Mesothelial cell of epicardium (in vitro differentiated cells): ENCODE measurements at regions not wholly inside any gene's neighbourhood (a gene's known extent, or its start where the extent isn't known, plus 50 kb on each side); places are given as distances from the start of the nearest gene placed in this dataset.

Experiments used
- DNase-seq, 2 experiments: peaks; one replicate each; pipeline ENCODE4 v3.0.0; 2021; ENCODE audit warnings: low spot score in 2 of 2; ENCODE audit not compliant: unreplicated experiment in 2 of 2
- H3K27ac Mint-ChIP-seq: 2 replicates; pipeline ENCODE4 v1.8.0; 2021; ENCODE audit warnings: mixed read lengths
- H3K27me3 Mint-ChIP-seq: 2 replicates; pipeline ENCODE4 v1.8.0; 2021; ENCODE audit warnings: low read depth, mixed read lengths
- H3K36me3 Mint-ChIP-seq: 2 replicates; pipeline ENCODE4 v1.8.0; 2021; ENCODE audit warnings: mixed read lengths
- H3K4me1 Mint-ChIP-seq: 2 replicates; pipeline ENCODE4 v1.8.0; 2021; ENCODE audit warnings: mixed read lengths
- H3K4me3 Mint-ChIP-seq: 2 replicates; pipeline ENCODE4 v1.8.0; 2021; ENCODE audit warnings: mild to moderate bottlenecking, moderate library complexity, mixed read lengths
- H3K9me3 Mint-ChIP-seq: 2 replicates; pipeline ENCODE4 v1.8.0; 2021; ENCODE audit warnings: mixed read lengths
- TF ChIP-seq, protein P1 (sequence below): fragments of 200-600 bp; sonication (generic); IDR thresholded peaks from one replicate; pipeline ENCODE4 v1.5.0; 2021; ENCODE audit warnings: antibody characterized with exemption; ENCODE audit not compliant: unreplicated experiment

DNA sequence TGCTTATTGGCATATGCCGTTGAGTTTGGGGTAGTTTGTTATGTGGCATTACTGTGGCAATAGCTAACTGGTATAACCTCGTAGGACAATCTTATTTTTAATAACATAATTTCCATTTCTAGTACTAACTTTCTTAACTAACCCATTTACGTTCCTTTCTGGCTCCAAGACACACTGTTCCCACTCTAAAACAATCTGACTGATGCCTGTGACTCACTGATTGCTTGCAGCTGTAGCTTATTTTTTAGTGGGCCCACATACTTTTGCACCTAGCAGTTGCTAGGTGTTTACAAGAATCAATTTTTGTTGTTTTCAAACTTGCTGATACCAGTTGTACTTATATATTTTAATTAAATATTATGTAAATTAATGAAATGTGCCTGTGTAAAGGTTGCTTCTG is 52.2 kb downstream of the FAT3 start:
- H3K27me3 Mint-ChIP-seq = no peaks in the 10 kb centered on the region
- no peak overlapping the region for H3K27ac Mint-ChIP-seq

DNA sequence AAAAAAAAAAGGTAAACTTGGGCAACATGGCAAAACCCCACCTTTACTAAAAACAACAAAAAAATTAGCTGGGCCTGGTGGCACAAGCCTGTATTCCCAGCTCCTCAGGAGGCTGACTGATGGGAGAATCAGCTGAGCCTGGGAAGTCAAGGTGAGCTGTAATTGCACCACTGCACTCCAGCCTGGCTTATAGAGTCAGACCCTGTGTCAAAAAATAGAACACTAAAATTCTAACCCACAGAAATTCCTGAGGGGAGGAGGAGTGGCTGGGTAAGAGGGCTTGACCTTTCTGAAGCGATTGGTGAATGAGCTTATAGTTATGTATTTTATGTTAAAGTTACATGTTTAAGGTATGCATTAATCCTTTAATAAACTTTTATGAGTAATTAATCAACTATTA is 53.3 kb downstream of the FAT3 start:
- Mint-ChIP-seq H3K27me3 (no peaks in the 10 kb centered on the region), H3K36me3 (peaks cover 6% of the 10 kb centered on the region), H3K4me3 (no peak overlapping the region), H3K9me3 (peaks cover 11% of the 10 kb centered on the region), H3K4me1 (peaks cover 8% of the 10 kb centered on the region), H3K27ac (no peak overlapping the region)
- TF ChIP-seq, protein P1, sequence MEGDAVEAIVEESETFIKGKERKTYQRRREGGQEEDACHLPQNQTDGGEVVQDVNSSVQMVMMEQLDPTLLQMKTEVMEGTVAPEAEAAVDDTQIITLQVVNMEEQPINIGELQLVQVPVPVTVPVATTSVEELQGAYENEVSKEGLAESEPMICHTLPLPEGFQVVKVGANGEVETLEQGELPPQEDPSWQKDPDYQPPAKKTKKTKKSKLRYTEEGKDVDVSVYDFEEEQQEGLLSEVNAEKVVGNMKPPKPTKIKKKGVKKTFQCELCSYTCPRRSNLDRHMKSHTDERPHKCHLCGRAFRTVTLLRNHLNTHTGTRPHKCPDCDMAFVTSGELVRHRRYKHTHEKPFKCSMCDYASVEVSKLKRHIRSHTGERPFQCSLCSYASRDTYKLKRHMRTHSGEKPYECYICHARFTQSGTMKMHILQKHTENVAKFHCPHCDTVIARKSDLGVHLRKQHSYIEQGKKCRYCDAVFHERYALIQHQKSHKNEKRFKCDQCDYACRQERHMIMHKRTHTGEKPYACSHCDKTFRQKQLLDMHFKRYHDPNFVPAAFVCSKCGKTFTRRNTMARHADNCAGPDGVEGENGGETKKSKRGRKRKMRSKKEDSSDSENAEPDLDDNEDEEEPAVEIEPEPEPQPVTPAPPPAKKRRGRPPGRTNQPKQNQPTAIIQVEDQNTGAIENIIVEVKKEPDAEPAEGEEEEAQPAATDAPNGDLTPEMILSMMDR = no peak
- no peak for DNase-seq

More for the DNA sequence above, 52.2 kb downstream of the FAT3 start:
- Mint-ChIP-seq H3K36me3 (peaks cover 6% of the 10 kb centered on the region), H3K9me3 (peaks cover 11% of the 10 kb centered on the region), H3K4me3 (no peak overlapping the region), H3K4me1 (peaks cover 9% of the 10 kb centered on the region)
- DNase-seq = no peak
- TF ChIP-seq, protein P1 = no peak

DNA sequence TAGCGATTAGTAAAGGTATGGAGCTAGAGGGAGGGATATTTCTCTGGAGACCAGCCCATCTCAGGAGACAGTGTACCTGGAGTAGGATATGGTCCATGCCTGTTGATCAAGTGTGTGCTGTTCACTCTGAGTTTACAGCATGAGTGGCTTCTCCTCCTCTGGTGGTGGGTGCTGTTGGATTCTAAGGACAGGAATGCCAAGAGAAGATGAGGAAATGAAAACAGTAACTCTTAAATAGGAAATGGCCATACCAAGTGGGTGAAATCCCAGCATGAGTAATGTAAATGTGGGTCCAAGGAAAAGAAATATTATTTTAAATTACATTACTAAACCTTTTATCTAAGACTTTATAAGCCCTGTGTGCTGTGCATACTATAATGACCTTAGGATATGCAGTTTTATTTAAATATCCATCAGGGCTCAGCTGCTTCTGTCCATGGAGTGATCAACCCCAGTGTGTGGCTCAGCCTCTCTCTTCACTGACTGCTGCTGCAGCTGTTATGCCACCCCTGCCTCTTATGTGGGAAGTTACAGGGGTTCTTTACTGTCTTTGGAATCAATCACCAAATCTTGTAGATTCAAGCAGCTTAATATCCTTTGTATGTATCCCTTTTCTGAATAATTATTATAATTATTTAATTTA is 54.3 kb downstream of the FAT3 start:
- Mint-ChIP-seq H3K4me1 (peaks cover 8% of the 10 kb centered on the region), H3K27ac (no peak overlapping the region), H3K4me3 (no peak overlapping the region), H3K27me3 (no peaks in the 10 kb centered on the region), H3K36me3 (peaks cover 6% of the 10 kb centered on the region), H3K9me3 (peaks cover 11% of the 10 kb centered on the region)
- TF ChIP-seq, protein P1 = no peak
- no peak for DNase-seq

DNA sequence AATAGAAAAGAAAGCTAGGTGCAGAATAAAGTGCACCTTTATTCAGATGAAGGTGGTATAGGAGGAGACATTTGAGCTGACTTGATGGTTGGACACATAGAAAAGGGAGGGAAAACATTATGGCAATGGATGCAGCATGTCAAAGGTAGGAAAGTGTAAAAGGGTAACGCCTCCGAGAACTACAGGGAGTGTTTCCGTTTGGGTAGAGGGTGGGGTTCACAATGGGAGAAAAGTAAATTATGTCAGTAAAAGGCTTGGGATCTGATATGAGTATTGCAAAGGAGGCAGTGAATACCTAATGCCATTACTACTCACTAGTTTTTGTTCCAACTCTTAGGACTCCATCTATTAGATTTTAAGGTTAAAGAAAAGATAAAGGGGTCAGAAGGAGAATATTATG is 59.5 kb downstream of the FAT3 start:
- H3K9me3 Mint-ChIP-seq = no peaks in the 10 kb centered on the region
- no peaks in the 10 kb centered on the region for H3K36me3 Mint-ChIP-seq
- peaks cover 18% of the 10 kb centered on the region for H3K4me1 Mint-ChIP-seq
- no peak overlapping the region for H3K27ac Mint-ChIP-seq
- no peaks in the 10 kb centered on the region for H3K27me3 Mint-ChIP-seq
- TF ChIP-seq, protein P1 = no peak
- H3K4me3 Mint-ChIP-seq = no peak overlapping the region
- no peak for DNase-seq

DNA sequence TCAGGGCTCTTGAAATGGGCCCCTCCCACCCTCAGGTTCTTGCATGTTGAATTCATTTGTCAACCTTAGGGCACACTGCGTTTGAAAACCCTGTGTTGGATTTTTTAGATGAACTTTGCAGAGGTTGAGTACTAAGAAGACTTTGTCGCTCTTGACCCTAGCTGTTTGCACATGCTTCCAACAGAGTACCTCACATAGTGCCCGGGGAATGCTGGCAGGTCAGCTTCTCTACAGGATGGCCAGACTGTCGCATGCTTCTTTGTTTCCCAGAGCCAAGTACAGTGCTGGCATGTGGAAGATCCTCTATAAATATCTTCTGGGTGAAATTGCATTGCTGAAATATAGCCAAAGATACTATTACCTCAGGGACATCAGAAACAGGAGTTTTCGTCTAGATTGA is 59.9 kb downstream of the FAT3 start:
- no peak for DNase-seq
- Mint-ChIP-seq H3K4me3 (no peak overlapping the region), H3K9me3 (no peaks in the 10 kb centered on the region), H3K27ac (no peak overlapping the region), H3K27me3 (no peaks in the 10 kb centered on the region), H3K36me3 (no peaks in the 10 kb centered on the region), H3K4me1 (peaks cover 18% of the 10 kb centered on the region)
- TF ChIP-seq, protein P1 = no peak

DNA sequence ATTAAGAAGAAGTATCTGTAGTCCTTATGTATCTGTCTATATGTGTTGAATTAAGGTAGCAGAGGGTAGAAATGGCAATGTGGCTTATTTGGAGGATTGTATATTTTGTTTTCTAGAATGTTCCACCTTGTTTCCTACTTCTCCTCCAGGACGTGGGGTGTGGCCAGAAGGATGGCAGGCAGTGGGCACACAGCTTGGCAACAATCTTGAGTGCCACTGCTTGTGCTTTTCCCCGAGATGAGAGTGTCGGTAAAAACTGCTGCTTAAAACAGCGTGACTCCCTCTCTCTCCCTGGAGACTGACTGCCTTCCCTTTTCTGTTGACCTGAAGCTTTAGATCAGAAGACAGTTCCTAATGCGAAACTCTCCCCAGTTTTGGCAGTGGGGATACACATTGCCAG is 61.2 kb downstream of the FAT3 start:
- no peak for DNase-seq
- peaks cover 11% of the 10 kb centered on the region for H3K4me1 Mint-ChIP-seq
- no peak overlapping the region for H3K27ac Mint-ChIP-seq
- TF ChIP-seq, protein P1 = no peak
- H3K27me3 Mint-ChIP-seq = no peaks in the 10 kb centered on the region
- no peak overlapping the region for H3K4me3 Mint-ChIP-seq
- H3K9me3 Mint-ChIP-seq = no peaks in the 10 kb centered on the region
- no peaks in the 10 kb centered on the region for H3K36me3 Mint-ChIP-seq
